ENCODE measurements at regions not wholly inside any gene's neighbourhood (a gene's known extent, or its start where the extent isn't known, plus 50 kb on each side); places are given as distances from the start of the nearest gene placed in this dataset.

- Histone ChIP-seq H2AFZ (ENCODE audit: low read depth, low read length, severe bottlenecking) (no peak overlapping the region), H3K27me3 (ENCODE audit: low read length) (no peaks in the 10 kb centered on the region), H4K20me1 (ENCODE audit: low read depth, low read length) (no peaks in the 10 kb centered on the region), H3K9me2 (replicated peaks; ENCODE audit: insufficient read depth, low read length) (no peaks in the 10 kb centered on the region), H3K36me3 (ENCODE audit: low read length) (no peaks in the 10 kb centered on the region), H3K4me2 (ENCODE audit: low read depth, low read length, poor library complexity, severe bottlenecking) (no peak overlapping the region), H3F3A (ENCODE audit: insufficient read depth) (no peaks in the 10 kb centered on the region), H3K9ac (ENCODE audit: low read length) (no peak overlapping the region), H3K79me2 (ENCODE audit: insufficient read depth, low read length) (no peaks in the 10 kb centered on the region), H3K27ac (ENCODE audit: low read depth, low read length) (no peak overlapping the region), H3K4me3 (ENCODE audit: insufficient read depth, low read length, poor library complexity, severe bottlenecking) (no peak overlapping the region), H3K9me3 (ENCODE audit: insufficient read depth, low read length) (no peaks in the 10 kb centered on the region)
- TF ChIP-seq EZH2phosphoT487 (conservative IDR thresholded peaks at IDR 0.05; ENCODE audit: low read length) (no peak), CTCF (IDR thresholded peaks at IDR 0.05; ENCODE audit: insufficient read depth, low read length, poor library complexity, severe bottlenecking) (no peak)
Measured at GRCh38 chr1:90621986-90622385, 95.1 kb downstream of the BARHL2 start.

DNA sequence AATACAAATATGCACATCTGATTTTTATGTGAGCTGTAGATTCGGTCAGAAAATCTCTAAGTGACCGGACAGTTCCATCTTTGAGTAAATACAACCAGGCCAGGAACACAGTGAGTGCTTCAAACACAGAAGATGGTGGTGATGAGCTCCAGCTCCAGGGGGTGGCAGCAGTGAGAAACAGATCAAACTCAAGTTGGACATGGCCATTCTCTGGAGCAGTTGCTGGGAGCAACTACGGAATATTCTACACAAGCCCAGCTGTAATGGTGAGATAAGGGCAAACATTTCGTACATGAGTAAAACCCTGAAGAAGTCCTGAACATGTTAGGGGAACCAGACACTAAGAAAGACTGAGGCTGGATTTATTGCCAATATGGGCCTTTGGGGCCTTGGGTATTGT, 100.7 kb downstream of the BARHL2 start:
- no peak overlapping the region for H2AFZ ChIP-seq (ENCODE audit: low read depth, low read length, severe bottlenecking)
- no peaks in the 10 kb centered on the region for H3F3A ChIP-seq (ENCODE audit: insufficient read depth)
- no peak overlapping the region for H3K4me3 ChIP-seq (ENCODE audit: insufficient read depth, low read length, poor library complexity, severe bottlenecking)
- H3K9ac ChIP-seq (ENCODE audit: low read length), result no peak overlapping the region
- no peaks in the 10 kb centered on the region for H3K9me3 ChIP-seq (ENCODE audit: insufficient read depth, low read length)
- no peaks in the 10 kb centered on the region for H3K79me2 ChIP-seq (ENCODE audit: insufficient read depth, low read length)
- no peaks in the 10 kb centered on the region for H4K20me1 ChIP-seq (ENCODE audit: low read depth, low read length)
- TF ChIP-seq EZH2phosphoT487 (conservative IDR thresholded peaks at IDR 0.05; ENCODE audit: low read length) (no peak), CTCF (IDR thresholded peaks at IDR 0.05; ENCODE audit: insufficient read depth, low read length, poor library complexity, severe bottlenecking) (no peak)
- H3K36me3 ChIP-seq (ENCODE audit: low read length), result no peaks in the 10 kb centered on the region
- H3K9me2 ChIP-seq (replicated peaks; ENCODE audit: insufficient read depth, low read length), result no peaks in the 10 kb centered on the region
- H3K27me3 ChIP-seq (ENCODE audit: low read length), result no peaks in the 10 kb centered on the region
- H3K27ac ChIP-seq (ENCODE audit: low read depth, low read length), result no peak overlapping the region
- no peak overlapping the region for H3K4me2 ChIP-seq (ENCODE audit: low read depth, low read length, poor library complexity, severe bottlenecking)

- no peaks in the 10 kb centered on the region for H3K9me3 ChIP-seq (ENCODE audit: insufficient read depth, low read length)
- no peak for TF ChIP-seq EZH2phosphoT487 (conservative IDR thresholded peaks at IDR 0.05; ENCODE audit: low read length)
Measured at GRCh38 chr1:90614872-90615271, 102.2 kb downstream of the BARHL2 start.

DNA sequence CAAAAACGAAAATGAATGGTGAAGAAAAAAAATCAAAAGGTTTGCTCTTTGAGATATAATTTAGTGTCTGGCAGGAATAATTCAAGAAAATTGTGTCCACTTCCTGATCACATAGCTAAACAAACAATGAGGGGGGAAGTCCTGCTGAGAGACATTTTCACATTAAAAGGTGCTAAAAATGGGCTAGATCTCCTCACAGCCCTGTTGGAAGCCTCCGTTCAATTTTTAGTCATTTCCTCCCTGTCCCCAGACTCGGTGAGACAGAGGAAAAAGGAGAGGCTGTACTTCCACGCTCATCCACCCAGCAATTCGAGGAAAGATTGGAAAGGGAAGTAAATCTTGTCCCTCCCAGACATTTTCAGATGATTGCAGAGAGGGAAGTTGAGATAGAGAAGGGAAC, 103.7 kb downstream of the BARHL2 start:
- no peaks in the 10 kb centered on the region for H3K27me3 ChIP-seq (ENCODE audit: low read length)
- no peak overlapping the region for H3K4me3 ChIP-seq (ENCODE audit: insufficient read depth, low read length, poor library complexity, severe bottlenecking)
- no peaks in the 10 kb centered on the region for H3K79me2 ChIP-seq (ENCODE audit: insufficient read depth, low read length)
- H2AFZ ChIP-seq (ENCODE audit: low read depth, low read length, severe bottlenecking), result no peak overlapping the region
- H3K4me2 ChIP-seq (ENCODE audit: low read depth, low read length, poor library complexity, severe bottlenecking), result no peak overlapping the region
- H3K36me3 ChIP-seq (ENCODE audit: low read length), result no peaks in the 10 kb centered on the region
- no peak overlapping the region for H3K9ac ChIP-seq (ENCODE audit: low read length)
- H4K20me1 ChIP-seq (ENCODE audit: low read depth, low read length), result no peaks in the 10 kb centered on the region
- H3K27ac ChIP-seq (ENCODE audit: low read depth, low read length), result no peak overlapping the region
- H3F3A ChIP-seq (ENCODE audit: insufficient read depth), result no peaks in the 10 kb centered on the region
- no peak for TF ChIP-seq EZH2phosphoT487 (conservative IDR thresholded peaks at IDR 0.05; ENCODE audit: low read length)
- no peak for TF ChIP-seq CTCF (IDR thresholded peaks at IDR 0.05; ENCODE audit: insufficient read depth, low read length, poor library complexity, severe bottlenecking)
- H3K9me2 ChIP-seq (replicated peaks; ENCODE audit: insufficient read depth, low read length), result no peaks in the 10 kb centered on the region
- no peaks in the 10 kb centered on the region for H3K9me3 ChIP-seq (ENCODE audit: insufficient read depth, low read length)

More at GRCh38 chr1:90614872-90615271, 102.2 kb downstream of the BARHL2 start:
- Histone ChIP-seq H4K20me1 (ENCODE audit: low read depth, low read length) (no peaks in the 10 kb centered on the region), H2AFZ (ENCODE audit: low read depth, low read length, severe bottlenecking) (no peak overlapping the region), H3K27ac (ENCODE audit: low read depth, low read length) (no peak overlapping the region), H3K4me2 (ENCODE audit: low read depth, low read length, poor library complexity, severe bottlenecking) (no peak overlapping the region), H3K9me2 (replicated peaks; ENCODE audit: insufficient read depth, low read length) (no peaks in the 10 kb centered on the region), H3K79me2 (ENCODE audit: insufficient read depth, low read length) (no peaks in the 10 kb centered on the region), H3F3A (ENCODE audit: insufficient read depth) (no peaks in the 10 kb centered on the region), H3K27me3 (ENCODE audit: low read length) (no peaks in the 10 kb centered on the region), H3K9ac (ENCODE audit: low read length) (no peak overlapping the region), H3K36me3 (ENCODE audit: low read length) (no peaks in the 10 kb centered on the region), H3K4me3 (ENCODE audit: insufficient read depth, low read length, poor library complexity, severe bottlenecking) (no peak overlapping the region)

Data from SU-DHL-6 (cell line).